ENCODE measurements at regions not wholly inside any gene's neighbourhood (a gene's known extent, or its start where the extent isn't known, plus 50 kb on each side); places are given as distances from the start of the nearest gene placed in this dataset.

DNA sequence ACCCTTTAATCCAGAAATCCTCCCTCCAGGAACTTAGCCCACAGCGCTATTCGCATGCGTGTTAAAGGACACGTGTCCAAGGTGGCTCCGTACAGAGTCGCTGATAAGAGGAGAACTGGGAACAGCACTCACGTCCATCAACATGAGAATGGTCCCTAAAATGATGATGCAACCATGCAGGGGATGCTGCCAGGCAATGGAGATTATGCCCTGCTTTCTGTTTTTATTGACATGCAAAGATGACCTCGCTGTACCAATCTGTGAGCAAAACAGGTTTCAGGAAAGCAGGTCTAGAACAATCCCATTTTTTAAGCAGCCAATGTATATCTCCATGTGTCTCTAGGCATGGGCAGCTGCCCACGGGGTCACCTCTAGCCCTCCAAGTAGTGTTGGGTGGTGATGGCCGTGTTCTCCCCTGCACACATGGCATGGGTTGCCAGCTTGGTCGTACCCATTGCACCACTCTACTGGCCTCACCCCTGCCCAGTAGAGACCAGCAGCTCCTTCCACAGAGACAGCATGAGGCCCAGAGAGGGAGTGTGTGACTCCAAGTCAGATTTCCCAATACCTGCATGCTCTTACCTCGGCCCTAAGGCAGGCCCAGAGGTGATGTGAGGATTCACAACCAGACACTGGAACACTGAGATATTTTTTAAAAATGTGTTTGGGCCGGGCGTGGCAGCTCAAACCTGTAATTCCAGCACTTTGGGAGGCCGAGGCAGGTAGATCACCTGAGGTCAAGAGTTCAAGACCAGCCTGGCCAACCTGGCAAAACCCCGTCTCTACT is 68.3 kb upstream of the LINC01488 start:
- no peak for DNase-seq (ENCODE audit: low spot score)

DNA sequence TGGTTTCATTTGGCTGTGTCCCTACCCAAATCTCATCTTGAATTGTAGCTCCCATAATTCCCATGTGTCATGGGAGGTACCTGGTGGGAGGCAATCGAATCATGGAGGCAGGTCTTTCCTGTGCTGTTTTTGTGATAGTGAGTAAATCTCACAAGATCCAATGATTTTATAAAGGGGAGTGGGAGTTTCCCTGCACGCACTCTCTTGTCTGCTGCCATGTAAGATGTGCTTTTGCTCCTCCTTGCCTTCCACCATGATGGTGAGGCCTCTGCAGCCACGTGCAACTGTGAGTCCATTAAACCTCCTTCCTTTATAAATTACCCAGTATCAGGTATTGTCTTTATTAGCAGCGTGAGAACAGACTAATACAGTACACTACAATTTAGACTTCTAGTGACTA is 67.5 kb upstream of the LINC01488 start:
- no peak for DNase-seq (ENCODE audit: low spot score)

DNA sequence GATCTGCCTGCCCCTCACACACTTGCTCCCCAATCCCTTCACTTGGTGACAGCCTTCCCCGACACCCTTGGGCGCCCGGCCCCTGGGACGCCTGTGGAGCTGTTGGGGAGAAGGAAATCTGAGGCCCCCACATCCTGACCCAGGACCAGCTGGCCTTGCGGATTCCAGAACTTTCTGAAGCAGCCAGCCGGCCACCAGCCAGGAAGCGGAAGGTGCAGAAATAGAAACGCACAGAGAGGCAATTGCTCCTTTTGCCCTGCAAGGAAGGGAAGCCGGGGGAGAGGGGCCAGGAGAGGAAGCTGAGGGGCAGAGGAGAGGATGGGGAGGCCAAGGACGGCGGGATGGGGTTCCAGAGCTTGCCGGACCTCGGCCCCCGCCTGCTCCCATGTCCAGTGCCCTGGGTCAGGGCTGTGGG is 66.7 kb upstream of the LINC01488 start:
- DNase-seq (ENCODE audit: low spot score): no peak

DNA sequence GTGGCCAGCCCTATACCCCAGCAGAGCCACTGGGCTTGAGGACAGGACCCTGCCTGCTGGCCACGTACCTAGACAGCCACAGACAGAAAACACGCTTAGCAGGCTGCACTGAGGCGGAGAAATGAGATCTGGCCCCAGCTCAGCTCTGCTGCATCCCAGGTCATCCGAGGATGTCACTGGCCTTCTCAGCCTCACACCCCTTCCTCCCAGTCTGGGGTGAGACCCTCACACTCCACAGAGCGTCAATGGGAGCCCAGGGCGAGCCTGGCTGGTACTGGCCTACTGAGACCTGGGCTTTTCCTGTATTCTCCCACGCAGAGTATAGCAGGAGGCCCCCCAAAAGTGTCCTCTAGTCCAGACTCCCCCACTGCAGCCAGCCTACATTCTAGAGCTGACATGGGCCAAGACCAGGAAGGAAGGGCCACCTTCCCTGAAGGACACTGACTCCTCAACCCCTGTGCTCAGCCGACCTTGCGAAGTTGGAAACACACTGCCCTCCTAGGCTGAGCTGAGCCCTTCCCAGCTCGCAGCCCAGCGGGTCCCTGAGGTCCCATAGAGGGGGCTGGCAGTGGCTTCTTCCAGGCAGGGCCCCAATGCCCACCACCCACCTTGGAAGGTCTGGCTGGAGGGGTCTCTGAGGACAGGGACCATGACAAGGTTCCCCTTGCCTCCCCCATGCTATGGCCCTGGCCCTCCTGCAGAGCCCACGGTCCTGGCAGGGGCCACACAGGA is 65.9 kb upstream of the LINC01488 start:
- DNase-seq (ENCODE audit: low spot score): no peak

DNA sequence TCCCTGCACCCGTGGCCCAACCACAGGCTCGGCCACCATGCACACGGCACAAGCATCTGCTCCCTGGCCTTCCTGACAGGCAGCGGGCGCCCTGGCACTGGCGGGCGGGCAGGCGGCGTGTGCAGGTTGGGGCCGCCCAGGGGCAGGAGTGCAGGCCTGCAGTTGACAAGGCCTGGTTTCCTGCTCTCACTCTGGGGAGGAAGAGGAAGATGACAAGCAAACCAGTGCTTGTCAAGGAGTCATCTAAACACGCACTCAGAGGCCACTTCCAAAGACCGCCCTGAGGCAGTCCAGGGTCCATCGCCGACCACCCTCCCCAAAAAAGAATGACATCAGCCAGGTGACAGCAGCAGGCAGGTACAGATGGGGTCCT is 65.3 kb upstream of the LINC01488 start:
- no peak for DNase-seq (ENCODE audit: low spot score)

DNA sequence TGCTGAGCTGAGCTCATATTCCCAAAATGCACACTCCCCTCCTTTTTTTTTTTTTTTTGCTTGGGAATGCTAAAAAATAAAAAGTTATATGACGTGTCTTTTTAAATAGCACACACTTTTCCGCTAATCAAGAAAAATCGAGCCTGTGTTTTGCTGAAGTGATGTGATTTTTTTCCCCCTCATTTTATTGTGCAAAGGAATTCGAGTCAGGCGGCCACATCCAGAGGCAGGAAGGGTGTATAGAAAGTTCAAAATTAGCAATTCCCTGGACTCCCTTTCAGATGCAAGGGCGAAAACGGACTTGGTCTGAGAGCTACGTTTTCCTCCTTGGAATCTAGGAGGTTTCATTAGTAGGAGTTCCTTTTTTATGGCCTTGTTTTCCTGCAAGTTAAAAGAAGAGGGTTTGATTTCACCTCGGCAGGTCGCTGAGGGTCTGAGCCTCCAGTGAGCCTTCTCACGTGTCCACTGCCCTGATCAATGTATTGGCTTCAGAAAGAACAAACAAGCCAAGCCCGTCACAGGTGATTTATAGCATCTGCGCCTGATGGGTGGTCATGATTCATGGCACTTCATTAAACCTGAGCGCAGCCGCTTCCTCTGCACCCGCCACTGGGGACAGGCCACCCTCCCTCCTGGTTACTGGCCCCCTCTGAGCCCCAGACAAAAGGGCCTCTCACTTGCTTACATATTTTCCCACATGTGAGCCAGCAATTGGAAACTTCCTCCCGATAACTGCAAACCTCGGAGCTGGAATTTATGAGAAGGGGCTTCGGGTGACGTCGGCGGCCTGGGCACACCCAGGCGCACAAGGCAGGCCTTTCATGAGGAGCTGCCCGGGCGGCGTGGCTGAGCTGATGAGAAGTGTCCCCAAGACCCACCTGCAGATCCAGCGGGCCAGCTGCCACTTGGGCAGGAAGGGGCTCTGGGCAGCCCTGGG is 64.4 kb upstream of the LINC01488 start:
- no peak for DNase-seq (ENCODE audit: low spot score)

DNA sequence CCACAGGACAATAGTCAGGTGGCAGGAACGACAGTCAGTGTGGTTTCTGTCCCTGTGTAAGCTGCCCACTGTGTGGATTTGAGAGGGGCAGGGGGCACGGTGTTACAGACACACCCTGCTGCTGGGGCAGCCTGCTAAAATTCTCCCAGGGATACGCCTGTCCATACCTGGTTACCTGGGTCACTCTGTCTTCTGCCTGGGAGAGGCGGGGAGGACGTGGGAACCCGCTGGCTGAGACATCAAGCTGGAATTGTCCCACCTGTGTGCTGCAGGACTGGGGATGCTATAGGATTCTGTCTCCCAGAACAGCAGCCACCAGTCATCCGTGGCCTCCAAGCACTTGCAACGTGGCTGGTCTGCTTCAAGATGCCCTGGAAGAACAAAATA is 63.8 kb upstream of the LINC01488 start:
- no peak for DNase-seq (ENCODE audit: low spot score)

DNA sequence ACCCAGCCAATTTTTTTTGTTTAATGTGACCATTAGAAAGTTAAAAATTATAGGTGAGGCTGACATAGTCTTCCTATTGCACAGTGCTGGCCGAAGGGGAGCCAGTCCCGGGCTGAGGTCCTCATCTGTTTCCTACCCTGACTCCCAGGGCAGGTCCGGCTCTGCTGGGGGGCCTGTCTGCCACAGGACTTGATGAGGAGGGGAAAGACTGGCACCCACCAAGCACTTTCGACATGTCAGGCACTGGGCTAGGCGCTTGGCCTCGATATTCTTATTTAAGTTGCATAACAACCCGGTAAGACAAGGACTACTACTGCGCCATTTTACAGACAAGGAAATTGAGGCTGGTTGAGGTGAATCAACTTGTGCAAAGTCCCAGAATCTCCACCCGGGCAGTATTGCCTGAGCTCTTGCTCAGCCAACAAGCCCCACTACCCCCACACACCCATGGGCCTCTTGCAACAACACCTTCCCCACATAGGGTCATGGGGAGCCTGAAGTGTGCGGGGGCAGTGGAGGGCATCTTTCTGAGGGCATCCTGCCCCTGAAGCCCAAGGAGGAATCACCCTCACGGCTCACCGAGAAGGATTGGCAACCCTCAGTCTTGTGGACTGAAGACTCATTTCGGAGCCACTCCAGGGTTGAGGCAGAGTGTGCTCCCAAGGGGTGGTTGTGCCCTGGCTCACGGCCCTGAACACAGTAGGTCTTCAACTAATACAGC is 62.7 kb upstream of the LINC01488 start:
- no peak for DNase-seq (ENCODE audit: low spot score)

DNA sequence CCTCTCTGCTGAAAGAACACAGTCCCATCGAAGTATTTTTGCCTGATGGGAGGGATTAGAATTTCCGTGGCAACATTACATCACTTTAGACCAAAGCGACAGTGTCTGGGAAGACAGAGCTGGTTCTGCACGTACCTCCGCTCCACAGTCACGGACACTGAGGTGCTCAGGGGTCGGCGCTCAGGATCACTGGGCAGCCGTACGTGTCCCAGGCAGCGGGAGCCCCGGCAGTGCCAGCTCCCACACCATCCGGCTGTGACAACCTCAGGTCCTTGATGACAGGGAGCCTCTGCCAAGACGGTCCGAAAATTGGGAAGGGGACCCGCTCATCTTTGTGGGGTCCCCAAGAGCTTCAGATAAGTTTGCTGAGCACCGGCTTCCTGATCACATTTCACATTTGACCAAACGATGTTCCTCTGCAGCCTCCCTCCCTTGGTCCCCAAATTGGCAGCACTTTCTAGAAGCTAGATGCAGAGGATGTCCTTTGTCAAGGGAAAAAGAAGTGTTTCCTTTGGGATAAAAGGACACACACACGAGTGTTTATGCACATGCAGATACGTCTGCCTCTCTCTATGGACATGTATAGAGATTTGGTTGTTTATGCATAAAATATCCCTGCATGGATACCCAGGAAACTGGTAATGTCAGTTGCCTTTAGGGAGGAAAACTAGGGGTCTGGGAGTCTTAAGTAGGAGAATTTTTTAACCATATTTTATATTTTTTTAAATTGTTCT is 61.6 kb upstream of the LINC01488 start:
- no peak for DNase-seq (ENCODE audit: low spot score)

DNA sequence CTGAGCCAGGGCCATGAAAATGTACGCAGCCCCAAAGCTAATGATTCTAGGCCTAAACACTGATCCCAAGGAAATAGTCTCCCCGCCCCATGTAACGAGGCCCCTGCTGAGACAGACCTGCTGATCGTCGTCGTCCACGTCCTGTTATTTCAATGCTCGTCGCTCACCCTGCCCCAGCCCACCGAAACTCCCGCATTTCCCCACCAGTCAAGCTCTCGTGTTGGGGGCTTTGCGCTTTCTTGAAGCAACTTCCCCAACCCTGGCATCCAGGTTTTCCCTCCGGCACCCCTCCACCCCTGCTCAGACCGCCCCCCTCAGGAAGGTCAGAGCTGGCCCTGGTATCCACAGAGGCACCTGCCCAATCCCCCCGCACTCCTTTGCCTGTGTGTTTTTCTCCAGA is 58.8 kb upstream of the LINC01488 start:
- DNase-seq (ENCODE audit: low spot score): no peak

DNA sequence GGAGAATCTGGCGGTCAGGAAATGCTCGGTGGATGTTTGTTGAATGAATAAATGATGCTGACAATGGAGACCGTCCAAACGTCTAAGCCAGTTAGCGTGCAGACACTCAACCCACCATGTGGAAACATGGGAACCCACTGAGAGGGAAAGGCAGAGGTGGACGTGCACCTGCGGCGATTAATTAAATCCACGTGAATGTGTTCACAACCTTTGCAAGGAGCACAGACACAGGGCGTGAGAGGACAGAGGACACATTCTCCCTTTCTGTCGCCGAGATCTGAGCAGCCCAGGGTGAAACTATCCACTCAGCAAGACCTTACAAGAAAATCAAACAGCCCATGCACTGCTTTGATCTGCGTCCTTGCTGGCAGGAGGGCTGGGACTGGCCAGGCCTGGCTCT is 58.3 kb upstream of the LINC01488 start:
- no peak for DNase-seq (ENCODE audit: low spot score)

DNA sequence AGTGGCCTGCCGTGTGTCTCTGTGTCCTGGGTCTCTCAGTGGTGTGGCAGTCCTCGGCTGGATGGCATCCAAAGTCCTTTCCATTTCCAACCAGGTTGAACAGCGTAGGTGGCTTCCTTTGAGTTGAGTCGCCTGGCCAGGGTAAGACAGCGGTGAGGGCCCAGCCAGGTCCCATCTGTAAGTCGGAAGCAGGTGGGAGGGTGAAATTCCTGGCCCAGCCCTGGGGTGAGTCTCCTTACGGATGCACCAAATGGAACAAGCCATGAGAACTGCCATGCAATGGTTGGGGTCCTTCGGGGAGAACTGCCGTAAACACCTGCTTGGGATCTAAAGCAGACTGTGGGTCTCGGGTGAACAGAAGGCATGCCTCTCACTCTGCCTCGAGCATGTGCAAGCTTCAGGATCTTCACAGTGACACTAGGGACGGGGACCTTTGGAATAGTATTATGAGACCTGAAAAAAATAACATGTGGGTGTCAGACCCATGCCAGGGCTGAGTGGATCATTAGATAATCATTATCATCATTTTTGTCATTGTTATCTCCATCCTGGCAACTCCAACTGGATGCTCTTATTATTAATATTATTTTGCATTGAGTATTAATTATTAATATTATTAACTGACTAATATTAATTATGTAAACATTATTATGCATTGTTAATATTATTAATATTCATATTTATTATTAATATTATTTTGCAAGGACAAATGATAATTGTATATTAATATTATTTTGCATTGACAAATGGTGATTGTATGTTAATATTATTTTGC is 57.7 kb upstream of the LINC01488 start:
- DNase-seq (ENCODE audit: low spot score): no peak

DNA sequence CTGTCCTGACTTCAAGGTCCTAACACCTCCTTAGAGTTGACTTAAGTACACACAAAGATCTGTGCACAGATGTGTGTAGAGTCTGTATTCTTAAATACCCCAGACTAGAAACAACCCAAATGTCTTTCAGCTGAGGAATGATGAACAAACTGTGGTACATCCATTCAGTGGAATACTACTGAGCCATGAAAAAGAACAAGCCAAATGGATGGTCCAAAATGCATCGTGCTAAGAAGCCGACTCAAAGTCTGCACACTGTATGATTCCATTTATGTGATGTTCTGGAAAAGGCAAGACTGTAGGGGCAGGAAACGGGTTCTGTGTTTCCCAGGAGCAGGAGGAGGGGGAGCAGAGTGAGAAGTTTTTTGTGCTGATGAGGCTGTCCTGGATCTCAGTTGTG is 56.7 kb upstream of the LINC01488 start:
- no peak for DNase-seq (ENCODE audit: low spot score)

DNA sequence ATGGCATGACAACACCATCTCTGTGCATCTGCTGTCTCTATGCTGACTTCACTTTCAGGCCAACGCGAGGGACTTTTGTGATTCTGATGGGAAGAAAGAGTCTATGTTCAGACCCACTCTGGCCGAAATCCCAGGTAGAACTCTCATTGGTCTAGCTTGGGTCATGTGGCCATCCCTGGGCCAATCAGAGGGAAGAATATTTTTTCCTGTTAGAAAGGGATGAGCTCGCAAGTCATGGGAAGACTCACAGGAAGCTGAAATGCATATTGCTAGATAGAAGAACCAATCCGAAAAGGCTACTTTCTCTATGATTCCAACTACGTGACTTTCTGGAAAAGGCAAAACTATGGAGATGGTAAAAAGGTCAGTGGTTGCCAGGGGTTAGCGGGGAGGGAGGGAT is 56.0 kb upstream of the LINC01488 start:
- no peak for DNase-seq (ENCODE audit: low spot score)

DNA sequence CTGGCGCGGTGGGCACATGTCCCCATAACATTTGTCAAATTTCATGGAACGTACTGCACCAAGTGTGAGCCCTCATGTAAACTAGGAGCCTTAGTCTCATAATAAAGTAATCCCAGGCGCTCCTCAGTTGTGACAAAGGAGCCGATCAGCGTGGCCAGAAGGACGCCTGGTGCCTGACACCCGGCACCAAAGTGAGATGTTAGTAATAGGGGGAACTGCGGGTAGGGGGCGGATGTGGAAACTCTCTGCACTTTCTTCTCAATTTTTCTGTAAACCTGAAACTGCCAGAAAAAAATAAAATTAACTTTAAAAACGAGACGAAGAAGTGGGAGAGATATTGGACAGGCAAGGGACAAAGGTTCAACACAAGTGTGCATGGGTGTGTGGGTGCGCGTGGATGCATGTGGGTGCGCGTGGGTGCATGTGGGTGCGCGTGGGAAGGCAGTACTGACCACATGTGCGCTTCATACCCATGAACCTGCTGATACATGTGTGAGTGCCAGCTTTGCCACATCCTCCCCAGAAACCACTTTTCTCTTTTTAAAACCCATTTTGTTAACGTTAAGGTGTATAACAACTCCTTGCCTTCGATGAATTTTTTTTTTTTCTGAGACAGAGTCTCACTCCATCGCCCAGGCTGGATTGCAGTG is 55.4 kb upstream of the LINC01488 start:
- no peak for DNase-seq (ENCODE audit: low spot score)

DNA sequence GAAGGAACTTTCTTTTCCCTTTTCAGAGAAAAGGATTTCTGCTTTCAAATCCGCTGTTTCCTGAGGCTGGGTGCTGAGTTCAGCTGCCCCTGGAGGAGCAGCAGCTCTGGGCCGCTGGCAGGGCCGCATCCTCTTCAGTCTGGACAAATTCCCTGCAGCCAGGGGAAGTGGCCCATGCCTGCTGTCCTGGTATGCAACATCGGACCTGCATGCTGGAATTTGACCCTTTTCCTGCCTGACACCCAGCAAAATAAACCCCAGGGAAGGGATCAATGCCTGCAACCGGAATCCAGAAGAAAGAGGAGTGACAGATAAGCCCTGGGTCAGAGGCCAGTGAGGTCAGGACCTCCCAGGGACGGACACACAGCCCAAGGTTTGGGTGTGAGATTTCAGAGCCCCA is 54.1 kb upstream of the LINC01488 start:
- no peak for DNase-seq (ENCODE audit: low spot score)

DNA sequence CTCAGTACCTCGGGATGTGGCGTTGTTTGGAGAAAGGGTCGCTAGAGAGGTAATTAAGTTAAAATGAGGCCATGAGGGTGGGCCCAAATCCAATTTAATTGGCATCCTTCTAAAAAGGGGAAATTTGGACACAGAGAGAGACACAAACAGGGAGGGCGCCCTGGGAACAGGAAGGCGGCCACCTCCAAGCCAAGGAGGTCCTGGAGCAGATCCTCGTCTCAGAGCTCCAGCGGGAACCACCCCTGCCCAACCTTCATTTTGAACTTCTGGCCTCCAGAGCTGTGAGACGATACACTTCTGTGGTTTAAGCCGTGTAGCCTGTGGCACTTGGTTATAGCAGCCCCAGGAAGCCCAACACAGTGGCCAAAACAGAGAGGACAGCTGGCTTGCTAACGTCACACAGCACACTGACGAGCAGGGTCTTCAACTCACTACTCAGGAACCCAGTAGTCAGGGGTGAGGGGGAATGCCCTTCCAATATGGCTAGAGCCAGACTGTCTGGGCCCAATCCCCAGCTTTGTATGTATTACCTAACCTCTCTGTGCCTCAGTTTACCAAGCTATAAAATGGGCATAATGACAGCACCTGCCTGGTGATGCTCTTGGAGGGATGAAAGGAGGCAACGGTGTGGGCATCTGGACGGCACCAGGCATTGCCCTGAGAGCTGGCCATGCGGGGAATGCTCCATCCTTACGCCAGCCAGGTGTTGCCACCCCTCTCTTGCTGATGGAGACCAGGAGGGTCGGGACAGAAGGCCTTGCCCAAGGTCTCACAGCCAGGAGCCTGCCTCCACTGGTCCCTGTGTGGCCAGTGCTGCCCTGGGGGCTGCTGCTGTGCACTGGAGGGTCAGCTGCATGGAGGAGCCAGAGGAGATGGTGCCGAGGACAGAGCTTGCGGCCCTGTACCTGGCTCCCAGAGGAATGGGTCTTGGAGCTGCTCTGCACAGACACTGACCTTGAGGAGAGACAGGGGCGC is 53.3 kb upstream of the LINC01488 start:
- DNase-seq (ENCODE audit: low spot score): no peak

Measured in SK-N-DZ (cell line).